K562 (cell line): ENCODE measurements at regions not wholly inside any gene's neighbourhood (a gene's known extent, or its start where the extent isn't known, plus 50 kb on each side); places are given as distances from the start of the nearest gene placed in this dataset.

Source experiments
- ATAC-seq: fragments of 200-7000 bp; cut with Tn5 transposase; 3 replicates; pipeline ENCODE4 v1.9.1; 2020; ENCODE audit warnings: moderate library complexity
- BruUV-seq: library from RNA; stranded (reverse); fragments of 400-500 nt; replicated peaks from 2 replicates; lab custom pipeline; 2021; lab: Mats Ljungman, UMichigan
- CTCF ChIA-PET: fragments of 300-600 bp; formaldehyde crosslinking; extraction: SDS; loops from one replicate; lab custom pipeline; 2021; ENCODE audit warnings: low intra/inter-chr PET ratio; lab: Yijun Ruan, JAX
- POLR2A ChIA-PET: fragments of 300-600, 350-650 bp; sonication (Branson Sonifier 250); formaldehyde crosslinking; extraction: SDS; loops from one replicate; lab custom pipeline; 2021; ENCODE audit warnings: antibody characterized with exemption, inconsistent platforms; lab: Yijun Ruan, JAX
- DNase-seq, 4 experiments: peaks; one replicate each; pipeline versions ENCODE4 v3.0.0 to v3.0.0-alpha.2; 2011 to 2018; ENCODE audit warnings: low spot score in 3 of 4, mixed read lengths in 3 of 4; ENCODE audit errors: extremely low read depth in 1 of 4
- FAIRE-seq: peaks from 2 replicates; lab custom pipeline; 2011; peaks lifted over from hg19 to GRCh38; lab: Jason Lieb, UNC
- H2AFZ ChIP-seq: 2 replicates; pipeline ENCODE4 v1.6.0; 2011; ENCODE audit warnings: low read depth, low read length, control low read depth, inconsistent platforms
- H3K27ac ChIP-seq: fragments of 200-600 bp; 3 replicates; pipeline ENCODE4 v1.8.0; 2011; ENCODE audit warnings: low read depth, mild to moderate bottlenecking, control low read depth, inconsistent platforms, low read length, moderate library complexity, mixed read lengths; ENCODE audit errors: extremely low read depth
- H3K27me3 ChIP-seq, 2 experiments: fragments of 300-600 bp in 1 of 2; 2 replicates in 1 of 2; 3 replicates in 1 of 2; pipeline versions ENCODE4 v1.6.0 to v1.8.0; 2011; ENCODE audit warnings: inconsistent platforms in 2 of 2, low read length in 2 of 2, mild to moderate bottlenecking in 1 of 2, mixed read lengths in 1 of 2, moderate library complexity in 1 of 2; ENCODE audit not compliant: control insufficient read depth in 2 of 2, insufficient read depth in 2 of 2
- H3K36me3 ChIP-seq: fragments of 300-600 bp; 3 replicates; pipeline ENCODE4 v1.8.0; 2011; ENCODE audit warnings: mild to moderate bottlenecking, low read length, inconsistent platforms; ENCODE audit not compliant: control insufficient read depth, insufficient read depth
- H3K4me1 ChIP-seq, 2 experiments: fragments of 200-600 bp in 1 of 2; replicated peaks in 1 of 2; 2 replicates in 1 of 2; 3 replicates in 1 of 2; pipeline versions ENCODE4 v1.5.1 to v1.8.0; 2011; ENCODE audit warnings: inconsistent platforms in 2 of 2, low read length in 2 of 2, mild to moderate bottlenecking in 1 of 2, mixed read lengths in 1 of 2, moderate library complexity in 1 of 2; ENCODE audit not compliant: control insufficient read depth in 2 of 2, insufficient read depth in 2 of 2
- H3K4me2 ChIP-seq: 2 replicates; pipeline ENCODE4 v1.6.1; 2011; ENCODE audit warnings: low read length, control low read depth, inconsistent platforms, mixed read lengths; ENCODE audit not compliant: insufficient read depth
- H3K4me3 ChIP-seq: fragments of 200-600 bp; sonication (generic), shearing (Covaris generic); 2 replicates; pipeline ENCODE4 v1.5.1; 2016; ENCODE audit warnings: control low read depth, inconsistent platforms
- H3K79me2 ChIP-seq: fragments of 200-600 bp; 3 replicates; pipeline ENCODE4 v1.8.0; 2011; ENCODE audit warnings: low read length, inconsistent platforms; ENCODE audit not compliant: control insufficient read depth, insufficient read depth
- H3K9ac ChIP-seq, 2 experiments: 2 replicates each; pipeline versions ENCODE4 v1.6.0 to v1.6.1; 2011; ENCODE audit warnings: low read depth in 2 of 2, low read length in 2 of 2, control low read depth in 1 of 2, inconsistent platforms in 1 of 2, mild to moderate bottlenecking in 1 of 2, mixed read lengths in 1 of 2; ENCODE audit not compliant: insufficient read depth in 1 of 2
- H3K9me1 ChIP-seq: one replicate; pipeline ENCODE4 v1.6.0; 2011; ENCODE audit warnings: inconsistent platforms, mild to moderate bottlenecking, low read length, moderate library complexity; ENCODE audit not compliant: control insufficient read depth, insufficient read depth
- H3K9me3 ChIP-seq: replicated peaks from 2 replicates; pipeline ENCODE4 v1.5.1; 2011; ENCODE audit warnings: low read depth, low read length, inconsistent platforms; ENCODE audit not compliant: control insufficient read depth, insufficient read depth
- H4K20me1 ChIP-seq: replicated peaks from 2 replicates; pipeline ENCODE4 v1.6.1; 2011; ENCODE audit warnings: low read length, inconsistent platforms, mixed read lengths; ENCODE audit not compliant: control insufficient read depth, insufficient read depth
- BACH1 ChIP-seq: fragments of 200-800 bp; sonication (Bioruptor generic); IDR thresholded peaks from 2 replicates; pipeline ENCODE4 v1.6.1; 2016; ENCODE audit warnings: missing genetic modification characterization, missing compliant biosample characterization
- BRF2 ChIP-seq: IDR thresholded peaks from 3 replicates; pipeline ENCODE4 v1.6.1; 2011; ENCODE audit warnings: borderline replicate concordance, mild to moderate bottlenecking; ENCODE audit not compliant: insufficient read length, insufficient read depth
- EP400 ChIP-seq: fragments of 450-650 bp; IDR thresholded peaks from 2 replicates; pipeline ENCODE4 v1.6.1; 2017; ENCODE audit warnings: antibody characterized with exemption, mild to moderate bottlenecking, moderate library complexity
- HINFP ChIP-seq: fragments of 450-650 bp; conservative IDR thresholded peaks from 2 replicates; pipeline ENCODE4 v1.6.1; 2016; ENCODE audit warnings: missing genetic modification characterization, low read depth, mild to moderate bottlenecking, control low read depth, missing compliant biosample characterization
- IRF9 ChIP-seq: fragments of 450-650 bp; IDR thresholded peaks from 2 replicates; pipeline ENCODE4 v1.6.1; 2016; ENCODE audit warnings: missing biosample characterization, missing genetic modification characterization
- NCOA1 ChIP-seq: fragments of 450-650 bp; IDR thresholded peaks from 2 replicates; pipeline ENCODE4 v1.6.1; 2016; ENCODE audit warnings: low read depth
- NELFE ChIP-seq: IDR thresholded peaks from 2 replicates; pipeline ENCODE4 v1.6.1; 2011; ENCODE audit warnings: mild to moderate bottlenecking; ENCODE audit not compliant: insufficient read depth, insufficient read length
- PKNOX1 ChIP-seq: fragments of 450-650 bp; IDR thresholded peaks from 2 replicates; pipeline ENCODE4 v1.6.1; 2016
- RFX1 ChIP-seq: fragments of 450-650 bp; IDR thresholded peaks from 2 replicates; pipeline ENCODE4 v1.6.1; 2016; ENCODE audit warnings: mild to moderate bottlenecking, moderate library complexity
- TCFL5 ChIP-seq: fragments of 250-450 bp; sonication (Bioruptor Pico); conservative IDR thresholded peaks from 2 replicates; pipeline ENCODE4 v1.6.1; 2021; ENCODE audit warnings: mild to moderate bottlenecking, moderate library complexity, matching md5 sums
- THAP7 ChIP-seq: fragments of 250-450 bp; sonication (Bioruptor Pico); IDR thresholded peaks from 2 replicates; pipeline ENCODE4 v1.5.0; 2021
- ZNF212 ChIP-seq: fragments of 450-650 bp; formaldehyde crosslinking; IDR thresholded peaks from 2 replicates; pipeline ENCODE4 v1.4.0; 2020; ENCODE audit warnings: mild to moderate bottlenecking
- WGBS: fragments of 100-300 bp; shearing (Covaris generic); methylation state at CpG from one replicate; pipeline ENCODE4 v1.1.6; 2016; ENCODE audit warnings: low coverage, mixed read lengths; ENCODE audit not compliant: insufficient coverage; ENCODE audit errors: missing lambda C conversion rate; 5-methylcytosine and 5-hydroxymethylcytosine counted together
- in situ Hi-C: fragments of 300-500 bp; cut with MboI; formaldehyde crosslinking; loops from 4 replicates; pipeline ENCODE4 v1.15.0; 2018; ENCODE audit warnings: inconsistent platforms, mixed read lengths
- intact Hi-C: fragments of 100-400 bp; cut with micrococcal nuclease; formaldehyde crosslinking; loops from 2 replicates; pipeline ENCODE4 v1.14.2; 2022

- TF ChIP-seq BACH1 (no peak), TCFL5 (CRISPR knock-in tag) (no peak), BRF2 (no peak)
- TF ChIP-seq, all 486 proteins: peak for 0
- Histone ChIP-seq H3K4me2 (no peak overlapping the region), H3K9ac (no peak overlapping the region), H4K20me1 (no peaks in the 10 kb centered on the region), H3K79me2 (no peaks in the 10 kb centered on the region), H3K4me3 (no peak overlapping the region), H2AFZ (no peak overlapping the region), H3K27me3 (no peaks in the 10 kb centered on the region; a peak in 1 of 5 replicates), H3K4me1 (no peaks in the 10 kb centered on the region), H3K36me3 (no peaks in the 10 kb centered on the region), H3K9me3 (no peaks in the 10 kb centered on the region), H3K9me1 (no peaks in the 10 kb centered on the region), H3K27ac (no peak overlapping the region)
- no peak for FAIRE-seq
- in situ Hi-C loops (no loop called here), intact Hi-C loops (no loop called here)
- ChIA-PET POLR2A (no interaction called here), CTCF (no interaction called here)
- no peak for DNase-seq
- 0% methylated on average over 1 of the region's 1 CpG for WGBS
- ATAC-seq = no peak
- BruUV-seq = no TSS peak
Measured at GRCh38 chr5:53180991-53181390, 71.4 kb upstream of the MOCS2 start.

- ChIA-PET CTCF (no interaction called here), POLR2A (no interaction called here)
- Histone ChIP-seq H3K9me1 (no peaks in the 10 kb centered on the region), H3K27me3 (no peaks in the 10 kb centered on the region; a peak in 1 of 5 replicates), H3K4me2 (no peak overlapping the region), H3K36me3 (no peaks in the 10 kb centered on the region), H3K9ac (no peak overlapping the region), H4K20me1 (no peaks in the 10 kb centered on the region), H2AFZ (no peak overlapping the region), H3K27ac (no peak overlapping the region), H3K4me1 (no peaks in the 10 kb centered on the region), H3K79me2 (no peaks in the 10 kb centered on the region), H3K9me3 (no peaks in the 10 kb centered on the region), H3K4me3 (no peak overlapping the region)
- intact Hi-C loops = no loop called here
- in situ Hi-C loops = no loop called here
- no peak for FAIRE-seq
- no peak for ATAC-seq
- DNase-seq = no peak
- 0% methylated on average over 2 of the region's 2 CpGs for WGBS
- no TSS peak for BruUV-seq
- no peak for TF ChIP-seq ZNF212
- TF ChIP-seq THAP7 = no peak
- no peak for TF ChIP-seq NELFE
- no peak for TF ChIP-seq IRF9 (tag)
- no peak for TF ChIP-seq EP400
- no peak for TF ChIP-seq RFX1
- no peak for TF ChIP-seq HINFP (tag)
- TF ChIP-seq PKNOX1 = no peak
- TF ChIP-seq NCOA1 = no peak
Measured at GRCh38 chr5:53183880-53184279, 74.3 kb upstream of the MOCS2 start.
